PC-9 (cell line): ENCODE measurements at regions not wholly inside any gene's neighbourhood (a gene's known extent, or its start where the extent isn't known, plus 50 kb on each side); places are given as distances from the start of the nearest gene placed in this dataset.

Experiments used
- BruUV-seq: library from RNA; stranded (reverse); fragments of 400-500 nt; replicated peaks from 2 replicates; lab custom pipeline; 2021; lab: Mats Ljungman, UMichigan
- CTCF ChIA-PET: fragments of 300-600 bp; sonication (Branson Sonifier 250); formaldehyde crosslinking; loops from one replicate; lab custom pipeline; 2022; ENCODE audit warnings: antibody characterized with exemption; lab: Charles Lee
- POLR2A ChIA-PET: fragments of 300-600 bp; sonication (Branson Sonifier 250); formaldehyde crosslinking; loops from one replicate; lab custom pipeline; 2022; ENCODE audit warnings: antibody characterized with exemption; ENCODE audit not compliant: unreplicated experiment; lab: Charles Lee
- DNase-seq, 2 experiments: peaks; one replicate each; pipeline versions ENCODE4 v3.0.0 to v3.0.0-alpha.2; 2015 to 2022; ENCODE audit warnings: mixed read lengths in 1 of 2
- H2AFZ ChIP-seq: fragments of 200-600 bp; sonication (generic); 2 replicates; pipeline ENCODE4 v1.8.1; 2017; ENCODE audit warnings: antibody characterized with exemption
- H3F3A ChIP-seq: fragments of 200-600 bp; sonication (generic); 2 replicates; pipeline ENCODE4 v1.8.1; 2017; ENCODE audit warnings: antibody characterized with exemption, mild to moderate bottlenecking, low read depth; ENCODE audit not compliant: insufficient read depth
- H3K27ac ChIP-seq: fragments of 200-600 bp; sonication (generic); 2 replicates; pipeline ENCODE4 v1.6.1; 2016; ENCODE audit warnings: mixed run types
- H3K27me3 ChIP-seq: fragments of 200-600 bp; sonication (generic); 2 replicates; pipeline ENCODE4 v1.6.1; 2016; ENCODE audit warnings: low read depth, mixed run types; ENCODE audit not compliant: insufficient read depth
- H3K36me3 ChIP-seq: fragments of 200-600 bp; sonication (generic); 2 replicates; pipeline ENCODE4 v1.6.1; 2016; ENCODE audit warnings: low read depth, mixed run types
- H3K4me1 ChIP-seq: fragments of 200-600 bp; sonication (generic); replicated peaks from 2 replicates; pipeline ENCODE4 v1.6.1; 2016; ENCODE audit warnings: mixed run types; ENCODE audit not compliant: insufficient read depth
- H3K4me2 ChIP-seq: fragments of 200-600 bp; sonication (generic); 2 replicates; pipeline ENCODE4 v1.6.1; 2017; ENCODE audit warnings: mixed run types
- H3K4me3 ChIP-seq: fragments of 200-600 bp; sonication (generic); 2 replicates; pipeline ENCODE4 v1.6.1; 2016; ENCODE audit warnings: mixed run types
- H3K79me2 ChIP-seq: fragments of 200-600 bp; sonication (generic); 2 replicates; pipeline ENCODE4 v1.6.1; 2017; ENCODE audit warnings: low read depth, mixed run types
- H3K9me2 ChIP-seq: fragments of 200-600 bp; sonication (generic); 2 replicates; pipeline ENCODE4 v1.8.1; 2017; ENCODE audit warnings: mild to moderate bottlenecking; ENCODE audit not compliant: insufficient read depth
- H3K9me3 ChIP-seq: fragments of 200-600 bp; sonication (generic); 2 replicates; pipeline ENCODE4 v1.8.1; 2016; ENCODE audit warnings: low read depth; ENCODE audit not compliant: insufficient read depth
- H4K20me1 ChIP-seq: fragments of 200-600 bp; sonication (generic); 2 replicates; pipeline ENCODE4 v1.8.1; 2017; ENCODE audit not compliant: insufficient read depth
- CTCF ChIP-seq: fragments of 200-600 bp; sonication (generic); conservative IDR thresholded peaks from 2 replicates; pipeline ENCODE4 v1.6.1; 2017; ENCODE audit warnings: mixed run types, antibody characterized with exemption, mild to moderate bottlenecking, moderate library complexity
- EZH2 ChIP-seq: fragments of 200-600 bp; sonication (generic); IDR thresholded peaks from 2 replicates; pipeline ENCODE4 v1.8.0; 2017; ENCODE audit warnings: antibody characterized with exemption, low read depth
- intact Hi-C: fragments of 100-400 bp; cut with micrococcal nuclease; formaldehyde crosslinking; loops from one replicate; pipeline ENCODE4 v1.10.0; 2022; ENCODE audit not compliant: unreplicated experiment

GRCh38 chr10:94043431-94043990, 49.8 kb downstream of the PLCE1 start:
- Histone ChIP-seq H3F3A (peaks cover 9% of the 10 kb centered on the region), H4K20me1 (no peaks in the 10 kb centered on the region), H3K79me2 (no peaks in the 10 kb centered on the region), H3K27ac (peak overlapping the region; percentile 63; the same call in 1 of the 2 replicates), H3K9me3 (no peaks in the 10 kb centered on the region; the same call in 1 of the 2 replicates), H3K36me3 (no peaks in the 10 kb centered on the region; the same call in 1 of the 2 replicates), H3K9me2 (no peaks in the 10 kb centered on the region), H3K4me1 (peaks cover 21% of the 10 kb centered on the region), H3K4me3 (no peak overlapping the region), H2AFZ (no peak overlapping the region), H3K27me3 (no peaks in the 10 kb centered on the region), H3K4me2 (no peak overlapping the region)
- no TSS peak for BruUV-seq
- TF ChIP-seq CTCF (no peak), EZH2 (no peak)
- CTCF ChIA-PET: no interaction called here
- intact Hi-C loops: loop anchor here (2.0 kb wide), 2 partner anchors 51 to 359 kb away; partner anchors contain the start of genes PLCE1 and TBC1D12
- DNase-seq: no peak
- POLR2A ChIA-PET: no interaction called here

GRCh38 chr10:94046098-94046497, 52.4 kb downstream of the PLCE1 start:
- Histone ChIP-seq H3K9me2 (no peaks in the 10 kb centered on the region), H3K79me2 (no peaks in the 10 kb centered on the region), H3K36me3 (no peaks in the 10 kb centered on the region; the same call in 1 of the 2 replicates), H3K27ac (no peak overlapping the region), H3K9me3 (no peaks in the 10 kb centered on the region; the same call in 1 of the 2 replicates), H3K4me3 (no peak overlapping the region), H3K4me1 (peaks cover 18% of the 10 kb centered on the region), H3K4me2 (no peak overlapping the region), H4K20me1 (no peaks in the 10 kb centered on the region), H2AFZ (no peak overlapping the region), H3F3A (peaks cover 9% of the 10 kb centered on the region), H3K27me3 (no peaks in the 10 kb centered on the region)
- no peak for DNase-seq
- TF ChIP-seq CTCF (no peak), EZH2 (no peak)
- intact Hi-C loops: no loop called here
- POLR2A ChIA-PET: no interaction called here
- no TSS peak for BruUV-seq
- CTCF ChIA-PET: no interaction called here

- H3K9me3 ChIP-seq: no peaks in the 10 kb centered on the region; the same call in 1 of the 2 replicates
- no peak overlapping the region for H2AFZ ChIP-seq
- no peaks in the 10 kb centered on the region for H4K20me1 ChIP-seq
- DNase-seq: no peak
- H3K79me2 ChIP-seq: no peaks in the 10 kb centered on the region
- peaks cover 7% of the 10 kb centered on the region for H3K4me1 ChIP-seq
- POLR2A ChIA-PET: no interaction called here
- BruUV-seq: no TSS peak
- peaks cover 4% of the 10 kb centered on the region for H3F3A ChIP-seq
- no peaks in the 10 kb centered on the region for H3K27me3 ChIP-seq
- intact Hi-C loops: no loop called here
- H3K36me3 ChIP-seq: no peaks in the 10 kb centered on the region; the same call in 1 of the 2 replicates
- TF ChIP-seq EZH2 (no peak), CTCF (no peak)
- H3K27ac ChIP-seq: no peak overlapping the region
- no peak overlapping the region for H3K4me3 ChIP-seq
- H3K9me2 ChIP-seq: no peaks in the 10 kb centered on the region
- no peak overlapping the region for H3K4me2 ChIP-seq
- CTCF ChIA-PET: no interaction called here
Measured at GRCh38 chr10:94047293-94047692, 53.6 kb downstream of the PLCE1 start.
